ENCODE measurements at regions not wholly inside any gene's neighbourhood (a gene's known extent, or its start where the extent isn't known, plus 50 kb on each side); places are given as distances from the start of the nearest gene placed in this dataset.
"Not testable (repeated sequence)": the region's sequence is repeated elsewhere in the genome, so short reads cannot be mapped to it uniquely, and the experiment has no call there.

DNA sequence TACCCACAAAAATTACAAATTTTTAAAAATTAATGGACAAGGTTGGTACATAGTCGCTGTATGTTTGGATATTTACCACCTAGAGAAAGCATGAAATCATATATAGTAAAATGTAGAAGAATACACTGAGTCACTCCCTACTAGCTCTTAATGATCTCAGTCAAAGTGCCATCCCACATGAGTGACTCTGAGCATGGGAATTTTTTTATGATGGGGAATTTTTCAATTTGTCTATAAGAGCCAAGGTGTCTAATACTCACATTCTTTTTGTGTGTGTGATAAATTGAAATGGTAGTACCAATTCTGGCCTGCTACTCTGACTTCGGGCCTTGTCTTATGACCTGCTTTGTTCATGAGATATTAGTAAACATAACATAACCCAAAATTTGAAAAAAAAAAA lies 483.2 kb downstream of the CDH10 start:
- Histone ChIP-seq H3K27me3 (no peaks in the 10 kb centered on the region), H3K9me3 (no peaks in the 10 kb centered on the region), H3K4me1 (no peaks in the 10 kb centered on the region), H3K4me3 (no peak overlapping the region), H3K36me3 (no peaks in the 10 kb centered on the region), H3K27ac (no peak overlapping the region)
- DNase-seq (ENCODE audit: extremely low spot score in 2 of 2): no peak
- TF ChIP-seq POLR2A (IDR thresholded peaks at IDR 0.05) (no peak), POLR2AphosphoS5 (IDR thresholded peaks at IDR 0.05; ENCODE audit: insufficient read depth in 1 of 2, low read depth in 1 of 2) (no peak)
- TF ChIP-seq, protein P1, sequence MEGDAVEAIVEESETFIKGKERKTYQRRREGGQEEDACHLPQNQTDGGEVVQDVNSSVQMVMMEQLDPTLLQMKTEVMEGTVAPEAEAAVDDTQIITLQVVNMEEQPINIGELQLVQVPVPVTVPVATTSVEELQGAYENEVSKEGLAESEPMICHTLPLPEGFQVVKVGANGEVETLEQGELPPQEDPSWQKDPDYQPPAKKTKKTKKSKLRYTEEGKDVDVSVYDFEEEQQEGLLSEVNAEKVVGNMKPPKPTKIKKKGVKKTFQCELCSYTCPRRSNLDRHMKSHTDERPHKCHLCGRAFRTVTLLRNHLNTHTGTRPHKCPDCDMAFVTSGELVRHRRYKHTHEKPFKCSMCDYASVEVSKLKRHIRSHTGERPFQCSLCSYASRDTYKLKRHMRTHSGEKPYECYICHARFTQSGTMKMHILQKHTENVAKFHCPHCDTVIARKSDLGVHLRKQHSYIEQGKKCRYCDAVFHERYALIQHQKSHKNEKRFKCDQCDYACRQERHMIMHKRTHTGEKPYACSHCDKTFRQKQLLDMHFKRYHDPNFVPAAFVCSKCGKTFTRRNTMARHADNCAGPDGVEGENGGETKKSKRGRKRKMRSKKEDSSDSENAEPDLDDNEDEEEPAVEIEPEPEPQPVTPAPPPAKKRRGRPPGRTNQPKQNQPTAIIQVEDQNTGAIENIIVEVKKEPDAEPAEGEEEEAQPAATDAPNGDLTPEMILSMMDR (IDR thresholded peaks at IDR 0.05): no peak
- intact Hi-C loops (cut with DNase I): no loop called here

DNA sequence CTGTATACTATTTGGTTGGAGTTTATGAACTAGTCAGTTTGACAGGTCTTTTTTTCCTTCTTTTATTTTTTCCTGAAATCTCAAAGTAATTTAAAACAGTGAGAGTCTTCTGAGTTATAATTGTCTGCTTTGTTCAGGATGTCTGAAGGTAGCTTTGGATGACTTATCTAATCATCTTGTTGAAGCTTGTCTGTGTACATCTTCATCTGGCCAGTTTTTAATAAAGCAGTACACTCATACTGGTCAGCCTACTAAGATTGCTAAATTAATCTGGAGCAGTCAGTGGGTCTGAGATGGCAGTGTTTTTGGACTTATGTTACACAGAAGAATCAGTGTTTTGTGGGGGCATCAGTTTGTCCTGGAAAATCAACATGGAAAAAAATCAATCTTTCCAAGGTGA lies 482.4 kb downstream of the CDH10 start:
- Histone ChIP-seq H3K4me1 (no peaks in the 10 kb centered on the region), H3K4me3 (no peak overlapping the region)
- intact Hi-C loops (cut with DNase I): no loop called here

DNA sequence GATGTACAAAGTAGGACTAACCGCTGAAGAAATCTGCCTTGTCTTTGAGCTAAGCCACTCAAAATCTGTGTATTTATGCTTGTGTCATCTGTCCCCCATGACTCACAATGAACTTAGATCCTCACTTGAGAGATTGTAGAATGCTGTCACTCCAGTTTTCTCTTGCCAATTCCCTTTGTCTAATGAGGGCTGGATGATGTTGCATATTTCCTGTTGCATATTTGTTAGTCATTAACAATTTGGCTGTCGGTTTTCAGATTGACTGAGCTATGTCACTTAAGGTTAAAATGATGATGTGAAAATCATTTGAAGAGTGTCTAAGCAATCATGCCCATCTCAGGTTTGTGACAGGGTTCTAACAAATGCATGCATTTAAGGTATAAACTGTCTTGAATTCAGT lies 481.7 kb downstream of the CDH10 start:
- no peak for TF ChIP-seq POLR2AphosphoS5 (IDR thresholded peaks at IDR 0.05; ENCODE audit: insufficient read depth in 1 of 2, low read depth in 1 of 2)
- TF ChIP-seq, protein P1 (IDR thresholded peaks at IDR 0.05): no peak
- no peak for TF ChIP-seq POLR2A (IDR thresholded peaks at IDR 0.05)
- no peak overlapping the region for H3K4me3 ChIP-seq
- DNase-seq (ENCODE audit: extremely low spot score in 2 of 2): no peak
- H3K9me3 ChIP-seq: no peaks in the 10 kb centered on the region
- no peaks in the 10 kb centered on the region for H3K4me1 ChIP-seq
- H3K36me3 ChIP-seq: no peaks in the 10 kb centered on the region
- no peak overlapping the region for H3K27ac ChIP-seq
- no peaks in the 10 kb centered on the region for H3K27me3 ChIP-seq
- intact Hi-C loops (cut with DNase I): no loop called here

More for the DNA sequence above, 482.4 kb downstream of the CDH10 start:
- no peaks in the 10 kb centered on the region for H3K36me3 ChIP-seq
- no peak for TF ChIP-seq POLR2AphosphoS5 (IDR thresholded peaks at IDR 0.05; ENCODE audit: insufficient read depth in 1 of 2, low read depth in 1 of 2)
- TF ChIP-seq, protein P1 (IDR thresholded peaks at IDR 0.05): no peak
- no peak for TF ChIP-seq POLR2A (IDR thresholded peaks at IDR 0.05)
- no peak for DNase-seq (ENCODE audit: extremely low spot score in 2 of 2)
- no peaks in the 10 kb centered on the region for H3K9me3 ChIP-seq
- no peaks in the 10 kb centered on the region for H3K27me3 ChIP-seq
- no peak overlapping the region for H3K27ac ChIP-seq

DNA sequence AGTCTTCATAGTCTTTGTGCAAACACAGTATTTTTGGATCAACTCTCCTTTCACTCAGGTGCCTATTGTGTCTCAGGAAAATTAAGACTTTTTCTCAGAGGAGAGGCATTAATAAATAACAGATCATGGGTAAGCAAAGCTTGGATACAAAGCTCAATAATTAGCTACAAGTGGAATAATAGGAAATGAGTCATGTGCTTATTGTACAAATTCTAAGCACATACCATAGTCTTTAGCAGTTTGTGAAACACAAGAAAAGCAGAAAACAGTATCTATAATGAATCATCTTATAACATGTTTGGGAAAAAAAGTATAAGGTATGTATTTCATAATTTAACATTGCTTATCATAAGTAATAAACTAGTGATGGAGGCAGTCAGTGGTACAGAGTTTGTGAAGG lies 477.0 kb downstream of the CDH10 start:
- Histone ChIP-seq H3K4me3 (no peak overlapping the region), H3K4me1 (no peaks in the 10 kb centered on the region), H3K36me3 (no peaks in the 10 kb centered on the region), H3K27me3 (no peaks in the 10 kb centered on the region), H3K27ac (no peak overlapping the region), H3K9me3 (no peaks in the 10 kb centered on the region)
- TF ChIP-seq, protein P1 (IDR thresholded peaks at IDR 0.05): no peak
- no peak for TF ChIP-seq POLR2AphosphoS5 (IDR thresholded peaks at IDR 0.05; ENCODE audit: insufficient read depth in 1 of 2, low read depth in 1 of 2)
- no peak for TF ChIP-seq POLR2A (IDR thresholded peaks at IDR 0.05)
- intact Hi-C loops (cut with DNase I): no loop called here
- no peak for DNase-seq (ENCODE audit: extremely low spot score in 2 of 2)

DNA sequence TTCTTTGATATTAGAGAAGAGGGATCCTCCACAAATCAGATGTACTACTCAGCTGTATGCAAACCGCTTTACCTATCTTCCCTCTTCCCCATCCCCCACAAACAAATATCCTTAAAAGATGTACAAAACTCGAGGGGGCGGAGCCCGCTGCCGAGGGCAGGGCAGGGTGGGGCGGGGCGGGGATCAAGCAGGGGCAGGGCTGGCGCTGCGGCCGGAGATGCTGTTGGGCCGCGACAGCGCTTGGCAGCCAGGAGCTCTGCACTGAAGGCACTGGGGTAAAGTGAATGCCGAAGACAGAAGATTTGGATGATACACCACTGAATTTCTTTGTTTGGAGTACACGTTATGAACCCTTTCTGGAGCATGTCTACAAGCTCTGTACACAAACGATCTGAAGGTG lies 474.8 kb downstream of the CDH10 start:
- Histone ChIP-seq H3K27ac (no peak overlapping the region), H3K36me3 (no peaks in the 10 kb centered on the region), H3K9me3 (no peaks in the 10 kb centered on the region), H3K27me3 (no peaks in the 10 kb centered on the region), H3K4me3 (no peak overlapping the region), H3K4me1 (no peaks in the 10 kb centered on the region)
- intact Hi-C loops (cut with DNase I): no loop called here
- no peak for DNase-seq (ENCODE audit: extremely low spot score in 2 of 2)
- TF ChIP-seq POLR2A (IDR thresholded peaks at IDR 0.05) (no peak), POLR2AphosphoS5 (IDR thresholded peaks at IDR 0.05; ENCODE audit: insufficient read depth in 1 of 2, low read depth in 1 of 2) (no peak)
- TF ChIP-seq, protein P1 (IDR thresholded peaks at IDR 0.05): no peak

DNA sequence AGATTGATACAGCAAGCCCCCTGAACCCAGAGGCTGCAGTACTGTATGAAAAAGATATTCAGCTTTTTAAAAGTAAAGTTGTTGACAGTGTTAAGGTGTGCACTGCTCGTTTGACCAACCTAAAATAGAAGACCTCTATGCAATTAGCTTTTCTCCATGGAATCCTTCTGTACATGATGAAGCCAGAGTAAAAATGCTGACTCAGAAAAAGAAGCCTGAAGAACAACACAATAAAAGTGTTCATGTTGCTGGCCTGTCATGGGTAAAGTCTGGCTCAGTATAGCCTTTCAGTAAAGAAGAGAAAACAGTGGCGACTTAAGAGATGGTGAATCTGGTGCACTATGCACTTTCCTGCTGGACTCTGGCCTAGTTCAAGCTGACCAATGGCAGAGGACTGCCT lies 473.8 kb downstream of the CDH10 start:
- DNase-seq (ENCODE audit: extremely low spot score in 2 of 2); H3K9me3 ChIP-seq; intact Hi-C loops (cut with DNase I); H3K27ac ChIP-seq; H3K4me1 ChIP-seq; H3K27me3 ChIP-seq; H3K36me3 ChIP-seq; H3K4me3 ChIP-seq: not testable (repeated sequence)
